Colonic mucosa (tissue), 4 donors: ENCODE measurements at regions not wholly inside any gene's neighbourhood (a gene's known extent, or its start where the extent isn't known, plus 50 kb on each side); places are given as distances from the start of the nearest gene placed in this dataset.
A peak's percentile ranks its signal among the peaks of the same experiment; 100 is the strongest.
"Not testable (repeated sequence)": the region's sequence is repeated elsewhere in the genome, so short reads cannot be mapped to it uniquely, and the experiment has no call there.

Source experiments
- DNase-seq: peaks from one replicate; pipeline ENCODE4 v3.0.0-alpha.2; 2020
- H3K27ac ChIP-seq: fragments of 200-600 bp; one replicate; pipeline ENCODE4 v1.8.0; 2021
- H3K27me3 ChIP-seq: fragments of 200-600 bp; one replicate; pipeline ENCODE4 v1.8.0; 2021
- H3K36me3 ChIP-seq: fragments of 200-600 bp; one replicate; pipeline ENCODE4 v1.8.0; 2021
- H3K4me1 ChIP-seq: fragments of 200-600 bp; one replicate; pipeline ENCODE4 v1.8.0; 2021; ENCODE audit warnings: mild to moderate bottlenecking
- H3K4me3 ChIP-seq: fragments of 200-600 bp; one replicate; pipeline ENCODE4 v1.8.0; 2021
- H3K9ac ChIP-seq, 2 donors: one replicate each; pipeline ENCODE4 v1.7.0; 2013; ENCODE audit warnings: control low read depth in 2 of 2, low read depth in 2 of 2, low read length in 2 of 2
- H3K9me3 ChIP-seq: fragments of 200-600 bp; one replicate; pipeline ENCODE4 v1.8.0; 2021
- intact Hi-C: fragments of 100-400 bp; cut with DNase I; formaldehyde crosslinking; loops from one replicate; pipeline ENCODE4 v1.14.1; 2022
- TF ChIP-seq, protein P1 (sequence below): fragments of 200-600 bp; IDR thresholded peaks from one replicate; pipeline ENCODE4 v1.8.0; 2022; ENCODE audit warnings: antibody characterized with exemption, mild to moderate bottlenecking
- donor health status: healthy.
- donor health status: DM: no; HTN: no; CAD: no.
- donor health status: DM: no; HTN: no; CAD: no.

DNA sequence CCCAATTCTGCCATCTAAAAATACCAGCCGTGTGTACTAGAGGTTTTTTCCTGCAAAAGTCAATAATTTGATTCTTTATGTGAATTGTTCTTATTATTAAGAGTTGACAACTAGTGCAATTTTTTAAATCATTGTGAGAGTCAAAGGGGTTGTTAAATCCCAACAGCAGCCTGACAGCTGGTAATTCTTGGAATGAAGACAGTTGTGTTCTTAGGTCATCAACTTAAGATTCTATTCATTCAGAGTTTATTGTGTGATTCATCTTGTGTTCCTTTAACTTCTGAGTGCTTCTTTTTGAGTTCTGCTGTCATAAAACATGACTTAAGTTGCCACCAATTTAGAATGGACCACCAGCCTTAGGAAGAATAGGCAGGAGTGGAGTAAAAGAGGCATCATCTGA lies 329.0 kb downstream of the NAF1 start:
- no peak overlapping the region for H3K4me3 ChIP-seq
- no peak for DNase-seq
- TF ChIP-seq, protein P1, sequence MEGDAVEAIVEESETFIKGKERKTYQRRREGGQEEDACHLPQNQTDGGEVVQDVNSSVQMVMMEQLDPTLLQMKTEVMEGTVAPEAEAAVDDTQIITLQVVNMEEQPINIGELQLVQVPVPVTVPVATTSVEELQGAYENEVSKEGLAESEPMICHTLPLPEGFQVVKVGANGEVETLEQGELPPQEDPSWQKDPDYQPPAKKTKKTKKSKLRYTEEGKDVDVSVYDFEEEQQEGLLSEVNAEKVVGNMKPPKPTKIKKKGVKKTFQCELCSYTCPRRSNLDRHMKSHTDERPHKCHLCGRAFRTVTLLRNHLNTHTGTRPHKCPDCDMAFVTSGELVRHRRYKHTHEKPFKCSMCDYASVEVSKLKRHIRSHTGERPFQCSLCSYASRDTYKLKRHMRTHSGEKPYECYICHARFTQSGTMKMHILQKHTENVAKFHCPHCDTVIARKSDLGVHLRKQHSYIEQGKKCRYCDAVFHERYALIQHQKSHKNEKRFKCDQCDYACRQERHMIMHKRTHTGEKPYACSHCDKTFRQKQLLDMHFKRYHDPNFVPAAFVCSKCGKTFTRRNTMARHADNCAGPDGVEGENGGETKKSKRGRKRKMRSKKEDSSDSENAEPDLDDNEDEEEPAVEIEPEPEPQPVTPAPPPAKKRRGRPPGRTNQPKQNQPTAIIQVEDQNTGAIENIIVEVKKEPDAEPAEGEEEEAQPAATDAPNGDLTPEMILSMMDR, result no peak
- no peaks in the 10 kb centered on the region for H3K9me3 ChIP-seq
- no peak overlapping the region for H3K9ac ChIP-seq
- no peaks in the 10 kb centered on the region for H3K27me3 ChIP-seq
- no peaks in the 10 kb centered on the region for H3K36me3 ChIP-seq
- no peak overlapping the region for H3K27ac ChIP-seq
- H3K4me1 ChIP-seq, result no peaks in the 10 kb centered on the region
- intact Hi-C loops, result no loop called here

DNA sequence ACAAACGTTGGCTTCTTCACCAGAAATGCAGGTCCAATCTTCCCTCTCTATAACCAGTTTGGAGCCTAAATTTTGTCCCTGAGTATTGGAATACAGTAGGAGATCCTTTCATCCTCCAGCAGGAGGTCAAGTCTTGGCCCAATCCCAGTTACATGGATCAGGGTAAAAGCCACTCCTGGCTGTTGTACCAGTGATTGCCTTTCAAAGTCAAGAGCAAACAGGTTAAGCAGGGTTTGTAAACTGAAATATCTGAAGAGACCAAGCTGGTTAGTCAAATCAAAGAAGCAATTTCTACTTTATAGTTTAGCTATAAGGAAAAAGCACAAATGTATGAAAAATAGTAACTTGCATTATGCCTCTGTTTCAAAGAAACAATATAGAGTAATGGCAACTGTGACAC lies 329.4 kb downstream of the NAF1 start:
- peak; percentile 29 for DNase-seq
- Histone ChIP-seq H3K27ac (no peak overlapping the region), H3K4me3 (no peak overlapping the region), H3K36me3 (no peaks in the 10 kb centered on the region), H3K27me3 (no peaks in the 10 kb centered on the region), H3K9me3 (no peaks in the 10 kb centered on the region), H3K9ac (no peak overlapping the region), H3K4me1 (no peaks in the 10 kb centered on the region)
- intact Hi-C loops, result no loop called here
- TF ChIP-seq, protein P1, result no peak

DNA sequence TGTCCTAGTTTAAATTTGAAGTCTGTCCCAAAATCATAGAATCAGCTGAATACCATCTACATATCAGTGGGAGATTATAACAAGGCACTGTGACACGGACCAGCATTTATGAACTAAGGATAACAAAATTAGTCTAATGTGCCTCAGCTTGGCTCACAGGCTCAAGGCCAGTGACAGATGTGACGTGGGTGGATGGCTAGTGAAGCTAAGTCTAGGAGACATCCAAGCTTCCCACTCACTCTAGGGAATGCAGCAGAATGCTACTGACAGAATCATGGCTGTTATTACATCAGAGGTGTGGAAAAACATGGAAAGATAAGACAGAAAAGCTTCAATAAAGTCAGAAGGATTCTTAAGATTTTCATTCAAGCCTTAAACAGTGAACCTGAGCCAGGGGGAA lies 329.9 kb downstream of the NAF1 start:
- no peaks in the 10 kb centered on the region for H3K4me1 ChIP-seq

DNA sequence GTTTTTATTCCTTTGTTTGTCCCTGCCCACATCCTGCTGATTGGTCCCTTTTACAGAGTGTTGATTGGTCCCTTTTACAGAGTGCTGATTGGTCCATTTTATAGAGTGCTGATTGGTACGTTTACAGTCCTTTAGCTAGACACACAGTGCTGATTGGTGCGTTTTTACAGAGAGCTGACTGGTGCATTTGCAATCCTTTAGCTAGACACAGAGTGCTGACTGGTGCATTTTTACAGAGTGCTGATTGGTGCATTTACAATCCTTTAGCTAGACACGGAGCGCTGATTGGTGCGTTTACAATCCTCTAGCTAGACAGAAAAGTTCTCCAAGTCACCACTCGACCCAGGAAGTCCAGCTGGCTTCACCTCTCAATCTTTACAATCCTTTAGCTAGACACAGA lies 330.4 kb downstream of the NAF1 start:
- H3K9me3 ChIP-seq, intact Hi-C loops, H3K36me3 ChIP-seq, DNase-seq, H3K9ac ChIP-seq, H3K4me1 ChIP-seq, H3K4me3 ChIP-seq, H3K27ac ChIP-seq, H3K27me3 ChIP-seq: not testable (repeated sequence)

More for the DNA sequence above, 329.9 kb downstream of the NAF1 start:
- no peak overlapping the region for H3K27ac ChIP-seq
- no peaks in the 10 kb centered on the region for H3K9me3 ChIP-seq
- TF ChIP-seq, protein P1, result no peak
- intact Hi-C loops, result no loop called here
- H3K4me3 ChIP-seq, result no peak overlapping the region
- H3K36me3 ChIP-seq, result no peaks in the 10 kb centered on the region
- no peaks in the 10 kb centered on the region for H3K27me3 ChIP-seq
- DNase-seq, result no peak
- no peak overlapping the region for H3K9ac ChIP-seq

DNA sequence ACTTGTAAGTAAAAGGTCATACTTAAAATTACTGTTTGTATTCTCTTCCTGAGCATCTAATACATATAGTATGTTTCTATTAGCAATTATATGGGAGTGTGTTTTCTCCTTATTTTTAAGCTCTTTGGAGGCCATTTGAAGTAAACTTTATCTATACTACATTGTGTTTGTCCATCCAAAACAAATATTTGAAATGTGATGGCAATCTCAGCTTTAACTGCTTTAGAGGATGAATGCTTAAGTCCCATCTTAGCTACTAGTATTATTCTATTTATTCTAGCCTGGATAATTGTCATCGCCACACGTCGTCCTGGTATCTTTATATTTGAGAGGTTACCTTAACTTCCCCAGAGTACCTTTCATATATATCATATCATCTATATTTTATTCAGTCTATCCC lies 335.8 kb downstream of the NAF1 start:
- intact Hi-C loops, result no loop called here

DNA sequence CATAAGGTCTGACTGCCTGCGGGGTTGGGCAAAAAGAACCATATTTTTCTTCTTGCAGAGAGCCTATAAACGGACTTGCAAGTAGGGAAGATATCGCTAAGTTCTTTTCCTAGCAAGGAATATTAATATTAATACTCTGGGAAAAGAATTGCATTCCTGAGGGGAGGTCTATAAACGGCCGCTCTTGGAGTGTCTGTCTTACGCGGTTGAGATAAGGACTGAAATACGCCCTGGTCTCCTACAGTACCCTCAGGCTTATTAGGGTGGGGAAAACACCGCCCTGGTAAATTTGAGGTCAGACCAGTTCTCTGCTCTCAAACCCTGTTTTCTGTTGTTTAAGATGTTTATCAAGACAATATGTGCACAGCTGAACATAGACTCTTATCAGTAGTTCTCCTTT lies 349.3 kb downstream of the NAF1 start:
- H3K9me3 ChIP-seq, H3K27ac ChIP-seq, H3K4me3 ChIP-seq, H3K4me1 ChIP-seq, H3K27me3 ChIP-seq, intact Hi-C loops, H3K9ac ChIP-seq, DNase-seq, H3K36me3 ChIP-seq: not testable (repeated sequence)

More for the DNA sequence above, 335.8 kb downstream of the NAF1 start:
- no peaks in the 10 kb centered on the region for H3K36me3 ChIP-seq
- H3K27me3 ChIP-seq, result no peaks in the 10 kb centered on the region
- no peak overlapping the region for H3K27ac ChIP-seq
- no peak overlapping the region for H3K4me3 ChIP-seq
- H3K4me1 ChIP-seq, result no peaks in the 10 kb centered on the region
- no peak for DNase-seq
- H3K9me3 ChIP-seq, result no peaks in the 10 kb centered on the region
- TF ChIP-seq, protein P1, result no peak
- no peak overlapping the region for H3K9ac ChIP-seq

DNA sequence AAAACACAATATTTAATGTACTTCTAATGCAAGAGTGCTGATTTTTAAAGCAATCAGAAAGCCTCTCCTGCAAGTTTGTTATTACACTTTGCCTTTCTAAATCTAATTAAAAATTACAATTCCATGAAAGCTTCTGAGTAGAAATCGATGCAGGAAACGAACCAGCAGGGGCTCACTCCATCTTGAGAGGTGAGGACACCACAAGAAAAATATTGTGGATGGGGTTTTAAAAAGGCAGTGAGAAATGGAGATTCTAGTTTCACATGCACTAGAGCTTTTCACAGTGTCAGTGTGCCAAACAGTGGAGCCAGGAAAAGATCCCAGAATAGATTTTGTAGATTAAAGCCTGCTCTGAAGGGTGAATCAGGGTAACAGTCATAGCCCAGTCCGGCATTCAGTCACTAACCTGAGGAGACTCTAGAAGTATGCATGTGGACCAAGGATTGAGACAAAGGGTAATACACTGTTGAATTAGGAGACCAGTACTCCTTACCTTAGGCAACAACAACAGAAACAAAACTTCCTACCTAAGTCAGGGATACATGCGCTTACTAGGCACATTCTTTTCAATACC lies 362.3 kb downstream of the NAF1 start:
- no peak overlapping the region for H3K4me3 ChIP-seq
- intact Hi-C loops, result no loop called here
- H3K4me1 ChIP-seq, result no peaks in the 10 kb centered on the region
- H3K27me3 ChIP-seq, result no peaks in the 10 kb centered on the region
- no peak overlapping the region for H3K9ac ChIP-seq
- H3K36me3 ChIP-seq, result no peaks in the 10 kb centered on the region
- TF ChIP-seq, protein P1, result no peak
- DNase-seq, result no peak
- no peaks in the 10 kb centered on the region for H3K9me3 ChIP-seq
- no peak overlapping the region for H3K27ac ChIP-seq
